Fibroblast of lung (primary cell): ENCODE measurements at regions not wholly inside any gene's neighbourhood (a gene's known extent, or its start where the extent isn't known, plus 50 kb on each side); places are given as distances from the start of the nearest gene placed in this dataset.

Source experiments
- DNase-seq, 2 donors: peaks; one replicate each; pipeline versions ENCODE4 v3.0.0 to v3.0.0-alpha.2; 2010; ENCODE audit warnings: low read depth in 2 of 2
- H2AFZ ChIP-seq: 2 replicates; pipeline ENCODE4 v1.5.1; 2012; ENCODE audit warnings: low read length, control low read depth, inconsistent platforms
- H3K27ac ChIP-seq: 2 replicates; pipeline ENCODE4 v1.5.1; 2011; ENCODE audit warnings: low read length, control low read depth; ENCODE audit not compliant: insufficient read depth
- H3K27me3 ChIP-seq: 2 replicates; pipeline ENCODE4 v1.5.1; 2011; ENCODE audit warnings: mild to moderate bottlenecking, low read length; ENCODE audit not compliant: control insufficient read depth, insufficient read depth
- H3K36me3 ChIP-seq: 2 replicates; pipeline ENCODE4 v1.5.1; 2011; ENCODE audit warnings: low read length; ENCODE audit not compliant: control insufficient read depth, insufficient read depth
- H3K4me1 ChIP-seq: 2 replicates; pipeline ENCODE4 v1.5.1; 2011; ENCODE audit warnings: low read length; ENCODE audit not compliant: control insufficient read depth, insufficient read depth; ENCODE audit errors: extremely low read depth
- H3K4me2 ChIP-seq: 2 replicates; pipeline ENCODE4 v1.5.1; 2011; ENCODE audit warnings: low read length, control low read depth; ENCODE audit not compliant: insufficient read depth; ENCODE audit errors: extremely low read depth
- H3K4me3 ChIP-seq, 4 experiments: fragments of 200-600 bp in 1 of 4; sonication (generic) in 1 of 4; replicated peaks in 1 of 4; 2 replicates each; pipeline ENCODE4 v1.5.1; 2011 to 2016; ENCODE audit warnings: low read length in 4 of 4, low read depth in 3 of 4, mild to moderate bottlenecking in 3 of 4, control low read depth in 2 of 4, inconsistent platforms in 1 of 4, mixed read lengths in 1 of 4; ENCODE audit not compliant: insufficient read depth in 1 of 4; ENCODE audit errors: control extremely low read depth in 1 of 4
- H3K79me2 ChIP-seq: 2 replicates; pipeline ENCODE4 v1.5.1; 2012; ENCODE audit warnings: mild to moderate bottlenecking, low read length, inconsistent platforms; ENCODE audit not compliant: control insufficient read depth, insufficient read depth
- H3K9ac ChIP-seq: 2 replicates; pipeline ENCODE4 v1.5.1; 2011; ENCODE audit warnings: mild to moderate bottlenecking, low read length, control low read depth; ENCODE audit not compliant: insufficient read depth
- H3K9me3 ChIP-seq: 2 replicates; pipeline ENCODE4 v1.5.1; 2012; ENCODE audit warnings: low read depth, low read length; ENCODE audit not compliant: control insufficient read depth, insufficient read depth
- H4K20me1 ChIP-seq: 2 replicates; pipeline ENCODE4 v1.5.1; 2011; ENCODE audit warnings: low read length; ENCODE audit not compliant: control insufficient read depth, insufficient read depth; ENCODE audit errors: extremely low read depth
- EZH2 ChIP-seq: IDR thresholded peaks from 2 replicates; pipeline ENCODE4 v1.5.1; 2012; ENCODE audit warnings: low read length, control low read depth, mild to moderate bottlenecking; ENCODE audit errors: missing control alignments
- TF ChIP-seq, protein P1 (sequence below), 2 donors: IDR thresholded peaks in 1 of 2; conservative IDR thresholded peaks in 1 of 2; 1 replicate in 1 of 2; 2 replicates in 1 of 2; pipeline ENCODE4 v1.5.1; 2011 to 2012; ENCODE audit warnings: low read length in 2 of 2, control low read depth in 1 of 2, inconsistent platforms in 1 of 2, low read depth in 1 of 2, mild to moderate bottlenecking in 1 of 2

GRCh38 chr5:159424123-159424522 is 93.8 kb upstream of the IL12B start:
- TF ChIP-seq, protein P1, sequence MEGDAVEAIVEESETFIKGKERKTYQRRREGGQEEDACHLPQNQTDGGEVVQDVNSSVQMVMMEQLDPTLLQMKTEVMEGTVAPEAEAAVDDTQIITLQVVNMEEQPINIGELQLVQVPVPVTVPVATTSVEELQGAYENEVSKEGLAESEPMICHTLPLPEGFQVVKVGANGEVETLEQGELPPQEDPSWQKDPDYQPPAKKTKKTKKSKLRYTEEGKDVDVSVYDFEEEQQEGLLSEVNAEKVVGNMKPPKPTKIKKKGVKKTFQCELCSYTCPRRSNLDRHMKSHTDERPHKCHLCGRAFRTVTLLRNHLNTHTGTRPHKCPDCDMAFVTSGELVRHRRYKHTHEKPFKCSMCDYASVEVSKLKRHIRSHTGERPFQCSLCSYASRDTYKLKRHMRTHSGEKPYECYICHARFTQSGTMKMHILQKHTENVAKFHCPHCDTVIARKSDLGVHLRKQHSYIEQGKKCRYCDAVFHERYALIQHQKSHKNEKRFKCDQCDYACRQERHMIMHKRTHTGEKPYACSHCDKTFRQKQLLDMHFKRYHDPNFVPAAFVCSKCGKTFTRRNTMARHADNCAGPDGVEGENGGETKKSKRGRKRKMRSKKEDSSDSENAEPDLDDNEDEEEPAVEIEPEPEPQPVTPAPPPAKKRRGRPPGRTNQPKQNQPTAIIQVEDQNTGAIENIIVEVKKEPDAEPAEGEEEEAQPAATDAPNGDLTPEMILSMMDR (conservative IDR thresholded peaks at IDR 0.05 in 1 of 2, IDR thresholded peaks at IDR 0.05 in 1 of 2; ENCODE audit: low read depth in 1 of 2, low read length in 2 of 2) = no peak
- no peak for TF ChIP-seq EZH2
- Histone ChIP-seq H3K36me3 (no peaks in the 10 kb centered on the region), H2AFZ (no peak overlapping the region), H4K20me1 (no peaks in the 10 kb centered on the region), H3K4me1 (no peaks in the 10 kb centered on the region), H3K27me3 (no peaks in the 10 kb centered on the region), H3K4me3 (no peak overlapping the region), H3K27ac (no peak overlapping the region), H3K9ac (no peak overlapping the region), H3K79me2 (no peaks in the 10 kb centered on the region), H3K4me2 (no peak overlapping the region), H3K9me3 (no peaks in the 10 kb centered on the region)
- no peak for DNase-seq

- H2AFZ ChIP-seq = no peak overlapping the region
- H3K9ac ChIP-seq = no peak overlapping the region
- no peak for DNase-seq
- no peaks in the 10 kb centered on the region for H3K27me3 ChIP-seq
- H3K27ac ChIP-seq = no peak overlapping the region
- no peaks in the 10 kb centered on the region for H3K36me3 ChIP-seq
- H3K4me2 ChIP-seq = no peak overlapping the region
- no peaks in the 10 kb centered on the region for H3K9me3 ChIP-seq
- no peak overlapping the region for H3K4me3 ChIP-seq
- no peaks in the 10 kb centered on the region for H3K79me2 ChIP-seq
- no peaks in the 10 kb centered on the region for H3K4me1 ChIP-seq
- H4K20me1 ChIP-seq = no peaks in the 10 kb centered on the region
- no peak for TF ChIP-seq EZH2
- TF ChIP-seq, protein P1 (conservative IDR thresholded peaks at IDR 0.05 in 1 of 2, IDR thresholded peaks at IDR 0.05 in 1 of 2; ENCODE audit: low read depth in 1 of 2, low read length in 2 of 2) = no peak
Observed at GRCh38 chr5:159426694-159427093, 96.4 kb upstream of the IL12B start.

GRCh38 chr5:159427180-159428012 is 97.1 kb upstream of the IL12B start:
- TF ChIP-seq, protein P1 (conservative IDR thresholded peaks at IDR 0.05 in 1 of 2, IDR thresholded peaks at IDR 0.05 in 1 of 2; ENCODE audit: low read depth in 1 of 2, low read length in 2 of 2) = no peak
- no peak for TF ChIP-seq EZH2
- Histone ChIP-seq H3K9me3 (no peaks in the 10 kb centered on the region), H3K4me3 (no peak overlapping the region), H3K27me3 (no peaks in the 10 kb centered on the region), H4K20me1 (no peaks in the 10 kb centered on the region), H3K79me2 (no peaks in the 10 kb centered on the region), H3K4me1 (no peaks in the 10 kb centered on the region), H3K27ac (no peak overlapping the region), H3K4me2 (no peak overlapping the region), H3K36me3 (no peaks in the 10 kb centered on the region), H2AFZ (no peak overlapping the region), H3K9ac (no peak overlapping the region)
- DNase-seq = no peak
